HCT116 (cell line): ENCODE measurements at regions not wholly inside any gene's neighbourhood (a gene's known extent, or its start where the extent isn't known, plus 50 kb on each side); places are given as distances from the start of the nearest gene placed in this dataset.

Experiments used
- EZH2 ChIP-seq: fragments of 200-600 bp; sonication (generic); IDR thresholded peaks from 2 replicates; pipeline ENCODE4 v1.6.1; 2017; ENCODE audit warnings: antibody characterized with exemption, mixed run types
- POLR2A ChIP-seq: IDR thresholded peaks from 2 replicates; pipeline ENCODE4 v1.7.0; 2011; ENCODE audit warnings: borderline replicate concordance; ENCODE audit not compliant: insufficient read depth, insufficient read length; ENCODE audit errors: extremely low read depth
- POLR2AphosphoS5 ChIP-seq: IDR thresholded peaks from 2 replicates; pipeline ENCODE4 v1.6.1; 2011; ENCODE audit warnings: mild to moderate bottlenecking, low read depth, low read length, moderate library complexity
- TF ChIP-seq, protein P1 (sequence below): IDR thresholded peaks from 2 replicates; pipeline ENCODE4 v1.6.1; 2012; ENCODE audit warnings: low read depth

DNA sequence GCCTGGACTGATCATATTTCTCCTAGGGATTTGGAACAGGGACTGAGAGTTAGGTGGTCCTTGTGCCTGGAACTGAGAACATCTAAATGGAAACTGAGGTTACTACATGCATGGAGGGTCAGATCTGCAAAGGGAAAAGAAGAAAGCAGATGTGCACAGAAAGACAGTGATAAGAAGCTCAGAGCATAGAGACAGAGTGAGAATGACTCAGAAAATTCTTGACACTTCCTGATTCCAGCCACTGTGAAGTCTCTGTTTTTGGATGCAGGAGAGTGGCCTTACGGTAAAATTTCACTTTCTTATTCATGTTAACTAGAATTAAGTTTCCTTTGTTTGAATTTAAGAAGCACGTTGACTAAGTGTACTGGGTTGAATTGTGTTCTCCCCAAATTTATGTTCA lies 241.7 kb downstream of the TMEM26 start:
- TF ChIP-seq POLR2AphosphoS5 (no peak), POLR2A (no peak), EZH2 (no peak)
- TF ChIP-seq, protein P1, sequence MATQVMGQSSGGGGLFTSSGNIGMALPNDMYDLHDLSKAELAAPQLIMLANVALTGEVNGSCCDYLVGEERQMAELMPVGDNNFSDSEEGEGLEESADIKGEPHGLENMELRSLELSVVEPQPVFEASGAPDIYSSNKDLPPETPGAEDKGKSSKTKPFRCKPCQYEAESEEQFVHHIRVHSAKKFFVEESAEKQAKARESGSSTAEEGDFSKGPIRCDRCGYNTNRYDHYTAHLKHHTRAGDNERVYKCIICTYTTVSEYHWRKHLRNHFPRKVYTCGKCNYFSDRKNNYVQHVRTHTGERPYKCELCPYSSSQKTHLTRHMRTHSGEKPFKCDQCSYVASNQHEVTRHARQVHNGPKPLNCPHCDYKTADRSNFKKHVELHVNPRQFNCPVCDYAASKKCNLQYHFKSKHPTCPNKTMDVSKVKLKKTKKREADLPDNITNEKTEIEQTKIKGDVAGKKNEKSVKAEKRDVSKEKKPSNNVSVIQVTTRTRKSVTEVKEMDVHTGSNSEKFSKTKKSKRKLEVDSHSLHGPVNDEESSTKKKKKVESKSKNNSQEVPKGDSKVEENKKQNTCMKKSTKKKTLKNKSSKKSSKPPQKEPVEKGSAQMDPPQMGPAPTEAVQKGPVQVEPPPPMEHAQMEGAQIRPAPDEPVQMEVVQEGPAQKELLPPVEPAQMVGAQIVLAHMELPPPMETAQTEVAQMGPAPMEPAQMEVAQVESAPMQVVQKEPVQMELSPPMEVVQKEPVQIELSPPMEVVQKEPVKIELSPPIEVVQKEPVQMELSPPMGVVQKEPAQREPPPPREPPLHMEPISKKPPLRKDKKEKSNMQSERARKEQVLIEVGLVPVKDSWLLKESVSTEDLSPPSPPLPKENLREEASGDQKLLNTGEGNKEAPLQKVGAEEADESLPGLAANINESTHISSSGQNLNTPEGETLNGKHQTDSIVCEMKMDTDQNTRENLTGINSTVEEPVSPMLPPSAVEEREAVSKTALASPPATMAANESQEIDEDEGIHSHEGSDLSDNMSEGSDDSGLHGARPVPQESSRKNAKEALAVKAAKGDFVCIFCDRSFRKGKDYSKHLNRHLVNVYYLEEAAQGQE, result no peak
